ENCODE measurements at regions not wholly inside any gene's neighbourhood (a gene's known extent, or its start where the extent isn't known, plus 50 kb on each side); places are given as distances from the start of the nearest gene placed in this dataset.
"Not testable (repeated sequence)": the region's sequence is repeated elsewhere in the genome, so short reads cannot be mapped to it uniquely, and the experiment has no call there.

DNA sequence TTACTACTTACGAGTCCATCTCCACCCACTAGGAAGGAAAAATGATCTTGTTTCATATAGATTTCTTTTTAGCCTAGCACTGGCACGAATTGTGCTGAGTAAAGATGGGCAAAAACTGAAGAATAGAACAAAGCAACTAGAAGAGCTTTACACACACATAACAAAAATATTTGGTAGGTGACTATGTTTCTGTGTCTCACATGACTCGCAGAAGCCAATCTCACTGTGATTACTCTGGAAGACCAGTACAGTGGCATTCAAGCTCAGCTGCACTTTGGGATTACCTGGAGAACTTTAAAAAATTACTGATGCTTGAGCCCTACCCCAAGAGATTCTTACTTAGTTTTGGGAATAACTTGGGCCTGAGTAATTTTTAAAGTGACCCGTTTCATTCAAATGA is 378.7 kb downstream of the METTL4 start:
- intact Hi-C loops (cut with DNase I) = no loop called here
- no peak for DNase-seq (ENCODE audit: low spot score)

DNA sequence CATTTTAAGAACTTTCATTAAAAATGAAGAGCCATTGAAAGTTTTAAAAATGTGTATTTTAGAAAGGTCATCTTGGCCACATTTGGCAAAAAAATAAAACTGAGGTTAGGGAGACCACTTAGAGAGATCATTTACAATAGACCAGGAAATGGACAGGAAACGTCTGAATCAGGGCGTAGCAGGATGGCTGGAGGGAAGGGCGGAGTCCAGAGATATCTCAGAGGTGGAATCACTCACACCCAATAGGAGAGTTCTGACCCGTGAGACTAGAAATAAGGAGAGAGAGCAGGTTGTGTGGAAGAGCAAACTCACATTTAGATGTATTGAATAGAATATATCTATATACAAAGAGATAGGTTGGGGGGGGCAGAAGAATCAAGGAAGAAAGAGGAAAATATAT is 373.4 kb downstream of the METTL4 start:
- intact Hi-C loops (cut with DNase I) = no loop called here
- no peak for DNase-seq (ENCODE audit: low spot score)

DNA sequence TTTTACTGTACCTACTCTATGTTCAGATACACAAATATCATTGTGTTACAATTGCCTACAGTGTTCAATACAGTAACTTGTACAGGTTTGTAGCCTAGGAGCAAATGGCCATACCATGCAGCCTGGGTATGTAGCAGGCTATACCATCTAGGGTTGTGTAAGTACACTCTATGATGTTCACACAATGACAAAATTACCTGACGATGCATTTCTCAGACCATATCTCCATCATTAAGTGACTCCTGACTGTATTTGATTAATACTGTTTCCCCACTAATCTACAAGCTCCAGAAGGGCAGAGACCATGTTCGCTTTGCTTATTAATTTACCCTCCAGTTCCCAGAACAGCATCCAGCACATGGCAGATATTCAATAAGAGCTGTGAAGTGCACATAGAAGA is 372.2 kb downstream of the METTL4 start:
- no peak for DNase-seq (ENCODE audit: low spot score)

DNA sequence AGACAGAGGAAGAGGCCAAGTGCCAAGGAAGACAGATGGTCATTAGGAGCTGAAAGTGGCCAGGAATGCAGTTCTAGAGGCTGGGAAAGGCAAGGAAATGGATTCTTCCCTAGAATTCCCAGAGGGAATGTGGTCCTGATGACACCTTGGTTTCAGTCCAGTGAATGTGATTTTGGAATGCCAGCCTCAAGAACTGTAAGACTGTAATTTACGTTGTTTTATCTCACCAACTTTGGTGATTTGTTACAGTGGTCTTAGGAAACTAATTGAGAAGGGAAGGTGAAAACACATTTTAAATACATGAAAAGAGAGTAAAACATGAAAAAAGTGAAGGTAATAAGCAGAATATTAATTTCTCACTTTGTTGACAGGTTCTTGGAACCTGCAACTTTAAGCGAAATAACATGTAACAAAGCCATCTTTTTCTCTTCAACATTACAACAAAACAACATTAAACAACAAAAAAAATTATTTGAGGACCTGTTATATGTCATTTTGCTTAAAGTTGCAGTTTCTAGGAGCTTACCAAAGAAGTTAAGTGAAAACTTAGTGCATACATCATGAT is 370.2 kb downstream of the METTL4 start:
- DNase-seq (ENCODE audit: low spot score) = no peak
- intact Hi-C loops (cut with DNase I) = no loop called here

More for the DNA sequence above, 372.2 kb downstream of the METTL4 start:
- intact Hi-C loops (cut with DNase I) = no loop called here

DNA sequence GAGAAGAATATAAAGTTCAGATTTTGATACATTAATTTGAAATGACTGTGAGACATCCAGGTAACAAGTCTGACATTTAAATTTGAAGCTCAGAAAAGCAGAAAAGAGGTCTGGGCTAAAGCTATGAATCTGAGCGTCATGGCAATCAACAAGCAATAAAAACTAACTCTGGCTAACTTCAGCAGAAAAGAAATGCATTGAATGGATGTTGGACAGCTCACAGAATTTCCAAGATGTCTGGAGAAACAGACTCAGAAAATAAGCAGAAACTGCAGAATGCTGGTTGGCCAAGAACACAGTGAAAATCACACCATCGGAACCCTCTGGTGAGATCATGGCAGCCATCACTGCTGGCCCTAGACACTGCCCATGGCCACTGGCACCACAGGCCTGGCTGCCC is 366.6 kb downstream of the METTL4 start:
- no peak for DNase-seq (ENCODE audit: low spot score)
- intact Hi-C loops (cut with DNase I) = no loop called here

DNA sequence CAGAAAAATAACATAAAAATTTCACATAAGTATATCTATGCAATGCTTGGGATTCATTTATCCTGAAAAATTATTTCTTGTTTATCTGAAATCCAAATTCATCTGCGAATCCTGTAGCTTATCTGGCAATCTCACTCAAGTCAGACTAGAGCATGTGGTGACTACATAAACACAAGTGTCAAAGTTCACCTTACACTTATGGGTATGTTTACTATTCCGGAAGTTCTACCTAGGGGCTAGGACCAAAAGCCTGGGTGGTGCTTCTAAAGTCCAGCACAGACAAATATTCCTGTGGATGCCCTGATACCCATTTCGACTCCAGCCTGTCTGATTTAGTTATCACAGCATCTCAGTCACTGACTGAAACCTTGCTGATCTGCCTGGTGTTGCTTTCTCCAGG is 364.0 kb downstream of the METTL4 start:
- intact Hi-C loops (cut with DNase I) = no loop called here
- no peak for DNase-seq (ENCODE audit: low spot score)

DNA sequence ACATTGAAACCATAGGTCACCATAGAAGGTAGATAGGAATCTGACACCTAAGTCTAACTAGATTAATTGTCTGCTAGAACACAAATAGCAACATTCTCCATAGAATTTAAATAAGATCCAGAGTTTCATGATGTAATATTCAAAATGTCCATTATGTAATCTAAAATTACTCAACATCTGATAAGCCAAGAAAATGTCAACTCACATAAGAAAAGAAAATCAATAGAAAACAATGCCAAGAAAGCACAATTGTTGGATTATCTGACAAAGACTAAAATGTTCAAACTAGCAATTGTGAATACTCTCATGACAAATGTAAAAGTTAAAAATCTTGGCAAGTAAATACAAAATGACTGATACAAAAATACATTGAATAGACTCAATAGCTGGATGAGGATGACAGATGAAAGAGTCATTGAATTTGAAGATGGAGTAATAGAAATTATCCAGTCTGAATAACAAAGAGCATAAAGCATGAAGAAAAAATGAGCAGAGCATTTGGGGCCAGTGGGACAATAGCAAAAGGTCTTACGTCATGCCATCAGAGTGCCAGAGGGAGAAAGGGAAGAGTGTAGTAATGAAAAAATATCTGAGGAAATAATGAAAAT is 358.6 kb downstream of the METTL4 start:
- no peak for DNase-seq (ENCODE audit: low spot score)
- intact Hi-C loops (cut with DNase I) = loop anchor here in 1 of 2 donors (1.0 kb wide), 1 partner anchor 10 kb away; no protein-coding TSS in a partner anchor

DNA sequence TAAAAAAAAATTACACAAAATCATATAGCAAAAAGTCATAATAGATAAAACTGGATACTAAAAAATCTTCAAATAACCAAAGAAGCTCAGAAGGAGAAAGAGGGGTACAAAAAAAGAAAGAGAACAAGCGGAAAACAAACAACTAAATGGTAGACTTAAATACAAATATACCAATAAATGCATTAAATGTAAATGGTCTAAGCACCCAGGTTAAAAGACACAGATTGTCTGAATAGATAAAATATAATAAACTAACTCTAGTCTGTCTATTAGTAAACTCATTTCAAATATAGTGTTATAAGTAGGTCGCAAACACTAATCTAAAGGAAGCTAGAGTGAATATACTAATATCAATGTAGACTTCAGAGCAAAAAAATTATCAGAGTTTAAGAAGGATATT is 357.4 kb downstream of the METTL4 start:
- intact Hi-C loops (cut with DNase I) = loop anchor here in 1 of 2 donors (1.0 kb wide), 1 partner anchor 8 kb away; no protein-coding TSS in a partner anchor

DNA sequence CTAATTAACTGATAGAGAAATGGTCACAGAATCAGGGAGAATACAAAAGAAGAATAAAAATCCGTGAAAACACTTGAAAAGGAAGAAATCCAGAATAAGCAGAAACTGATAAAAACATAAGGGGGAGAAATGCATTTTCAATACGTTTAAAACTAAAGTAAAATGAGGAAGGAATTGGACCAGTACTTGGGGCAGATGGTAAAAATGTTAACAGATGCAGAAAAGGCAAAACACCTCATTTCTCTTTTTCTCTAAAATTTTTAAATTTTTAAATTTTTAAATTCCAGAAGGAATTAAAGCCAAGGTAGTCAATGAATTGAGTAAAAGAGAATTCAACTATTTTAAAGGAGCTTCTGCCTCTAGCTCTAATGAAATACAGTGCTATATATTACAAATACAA is 353.9 kb downstream of the METTL4 start:
- no peak for DNase-seq (ENCODE audit: low spot score)
- intact Hi-C loops (cut with DNase I) = no loop called here

More for the DNA sequence above, 357.4 kb downstream of the METTL4 start:
- no peak for DNase-seq (ENCODE audit: low spot score)

DNA sequence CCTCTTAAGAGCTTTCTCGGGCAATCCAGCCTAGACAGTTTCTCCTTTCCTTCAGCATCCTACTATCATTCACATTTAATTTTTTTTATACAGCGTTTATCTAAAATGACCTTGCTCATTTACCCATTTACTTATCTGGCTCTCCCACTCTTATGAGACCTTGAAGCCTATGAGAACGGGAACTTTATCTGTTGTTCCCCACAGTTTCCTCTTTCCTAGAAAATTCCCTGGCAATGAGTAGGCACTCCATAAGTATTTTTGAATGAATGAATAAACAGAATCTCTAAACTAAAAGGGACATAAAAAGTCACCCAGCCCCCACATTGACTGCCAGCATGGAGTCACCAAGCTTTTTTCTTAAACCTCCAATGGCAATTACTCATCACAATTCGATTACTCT is 353.2 kb downstream of the METTL4 start:
- no peak for DNase-seq (ENCODE audit: low spot score)
- intact Hi-C loops (cut with DNase I) = no loop called here

DNA sequence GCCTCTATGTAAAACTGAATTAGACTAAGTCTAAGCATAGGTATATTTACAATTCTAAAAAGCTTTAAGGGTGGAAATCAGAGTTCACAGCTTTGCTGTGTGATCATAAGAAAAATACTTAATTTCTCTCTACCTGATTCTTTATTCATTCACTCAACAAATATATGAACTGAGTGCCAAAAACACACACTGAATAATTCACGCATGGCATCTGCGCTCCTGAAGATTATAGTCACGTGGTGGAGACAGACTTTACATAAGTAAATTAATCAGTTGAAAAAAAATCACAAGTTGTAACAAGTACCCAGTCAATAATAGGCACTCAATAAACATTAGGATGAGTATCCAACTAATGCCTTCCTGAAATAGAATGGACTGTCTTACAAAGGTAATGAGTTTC is 351.6 kb downstream of the METTL4 start:
- intact Hi-C loops (cut with DNase I) = no loop called here
- no peak for DNase-seq (ENCODE audit: low spot score)

DNA sequence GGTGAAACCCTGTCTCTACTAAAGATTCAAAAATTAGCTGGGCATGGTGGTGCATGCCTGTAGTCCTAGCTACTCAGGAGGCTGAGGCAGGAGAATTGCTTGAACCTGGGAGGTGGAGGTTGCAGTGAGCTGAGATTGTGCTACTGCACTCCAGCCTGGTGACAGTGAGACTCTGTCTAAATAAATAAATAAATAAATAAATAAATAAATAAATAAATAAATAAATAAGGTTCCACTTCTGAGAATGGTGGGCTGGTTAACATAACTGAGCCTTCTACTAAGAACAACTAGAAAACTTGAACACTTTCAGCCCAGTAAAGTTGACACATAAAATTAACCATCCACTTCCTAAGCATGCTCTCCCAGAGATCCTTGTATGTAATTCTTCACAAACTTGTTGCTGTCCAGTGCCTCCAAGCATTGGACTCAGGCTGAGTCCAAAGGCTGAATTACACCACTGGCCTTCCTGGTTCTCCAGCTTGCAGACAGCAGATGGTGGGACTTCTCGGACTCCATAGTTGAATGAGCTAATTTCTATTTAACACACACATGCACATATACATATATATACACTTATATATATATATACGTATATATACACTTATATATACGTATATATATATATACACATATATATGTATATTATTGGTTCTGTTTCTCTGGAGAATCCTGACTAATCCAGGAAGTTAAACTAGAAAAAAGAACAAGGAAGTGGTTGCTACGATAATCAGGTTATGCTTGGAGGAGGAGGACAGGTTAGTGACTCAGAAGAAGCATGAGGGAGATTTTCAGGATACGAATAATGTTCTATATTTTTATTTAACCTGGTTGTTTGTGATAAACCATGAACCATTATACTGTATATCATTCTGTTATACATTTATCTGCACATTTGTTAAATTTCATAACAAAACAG is 348.8 kb downstream of the METTL4 start:
- intact Hi-C loops (cut with DNase I) = loop anchor here in 1 of 2 donors (1.0 kb wide), 1 partner anchor 9 kb away; no protein-coding TSS in a partner anchor
- no peak for DNase-seq (ENCODE audit: low spot score)

DNA sequence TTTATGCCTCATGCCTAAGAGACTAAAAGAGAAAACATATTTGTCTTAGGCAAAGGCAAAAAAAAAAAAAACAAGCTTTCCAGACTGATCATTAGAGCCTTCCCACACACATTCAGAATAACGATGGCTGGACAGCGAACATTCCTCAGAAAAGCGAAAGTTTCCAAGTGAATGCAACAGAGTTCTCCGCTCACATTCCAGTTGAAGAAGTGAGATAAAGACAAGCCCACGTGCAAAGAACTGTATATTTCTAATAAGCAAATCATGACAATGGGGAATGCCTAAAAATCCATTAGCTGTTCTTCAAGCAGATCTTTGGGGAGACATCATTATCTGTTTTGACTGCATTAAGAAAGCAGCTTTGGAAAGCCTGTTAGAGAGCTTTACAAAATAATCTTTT is 347.9 kb downstream of the METTL4 start:
- intact Hi-C loops (cut with DNase I) = no loop called here
- DNase-seq (ENCODE audit: low spot score) = no peak

DNA sequence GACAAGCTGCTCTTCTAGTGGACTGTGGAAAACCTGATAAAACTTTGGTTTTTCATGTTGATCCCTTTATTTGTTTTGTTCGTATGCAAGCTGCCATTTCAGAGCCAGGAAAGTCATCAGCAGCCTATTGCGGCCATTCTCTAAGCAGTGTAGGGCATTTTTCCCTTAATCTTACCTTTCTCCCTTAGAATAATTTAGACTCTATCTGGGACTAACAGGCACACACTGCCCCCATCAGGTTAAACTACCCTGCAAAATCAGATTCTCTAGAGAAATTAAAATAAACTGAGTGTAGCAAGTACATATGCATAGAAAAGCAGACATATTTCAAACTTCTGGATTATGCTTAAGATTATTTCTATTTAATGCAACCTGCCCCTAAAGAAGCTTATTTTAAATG is 347.5 kb downstream of the METTL4 start:
- intact Hi-C loops (cut with DNase I) = no loop called here
- DNase-seq (ENCODE audit: low spot score) = no peak

DNA sequence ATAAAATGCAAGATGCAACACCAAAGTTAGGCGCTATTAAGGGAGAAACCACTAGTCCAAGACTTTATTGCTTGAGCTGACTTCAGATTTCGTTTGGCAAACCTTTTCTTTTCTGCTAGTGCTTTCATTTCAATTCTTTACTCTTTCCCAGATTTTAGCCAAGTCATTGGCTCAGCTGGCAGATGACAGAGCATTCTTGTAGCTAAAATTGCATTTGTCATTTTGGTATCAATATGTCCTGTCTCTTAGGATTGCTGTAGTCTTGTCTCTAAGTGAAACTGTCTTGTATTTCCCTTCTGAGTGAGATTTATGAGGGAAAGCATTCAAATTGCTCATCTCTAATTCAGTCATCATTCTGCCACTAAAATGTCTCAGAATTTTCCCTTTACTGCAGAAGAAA is 335.1 kb downstream of the METTL4 start:
- intact Hi-C loops (cut with DNase I) = no loop called here
- DNase-seq (ENCODE audit: low spot score) = no peak

DNA sequence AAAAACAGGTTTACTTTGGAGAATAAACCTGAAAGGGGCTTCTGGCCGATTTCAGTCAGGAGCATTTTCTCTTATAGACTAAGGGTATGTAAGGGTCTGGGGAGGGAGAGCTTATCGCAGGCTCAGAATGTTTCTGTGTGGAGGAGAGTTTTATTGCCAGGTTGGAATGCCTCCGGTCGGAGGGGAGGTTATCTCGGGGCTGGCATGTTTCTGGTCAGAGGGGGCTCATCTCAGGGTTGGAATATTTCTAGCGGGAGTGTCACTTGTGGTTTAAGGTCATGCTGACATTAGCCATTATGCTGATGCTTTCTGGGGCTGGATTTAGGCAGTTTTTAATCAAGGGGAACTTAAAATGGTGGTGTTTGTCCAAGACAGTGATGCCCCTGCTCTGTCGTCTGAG is 333.6 kb downstream of the METTL4 start:
- intact Hi-C loops (cut with DNase I) = no loop called here
- no peak for DNase-seq (ENCODE audit: low spot score)

DNA sequence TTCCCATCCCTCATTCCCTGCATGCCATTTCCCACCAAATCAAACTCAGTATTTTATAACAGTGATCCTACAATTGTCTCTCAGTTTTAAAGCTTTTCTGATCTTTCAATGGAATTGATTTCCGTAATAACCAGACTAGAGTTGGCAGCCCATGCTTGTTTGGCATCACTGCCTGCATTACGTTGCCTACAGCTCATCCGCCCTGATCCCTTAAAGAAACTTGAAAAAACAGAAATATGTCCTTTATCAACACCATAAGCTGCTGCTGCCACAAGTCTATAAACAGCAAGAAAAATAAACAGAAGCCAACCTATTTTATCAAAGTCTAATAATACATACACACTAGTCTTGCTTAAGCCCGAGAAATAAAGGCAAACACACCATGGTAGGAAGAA is 331.0 kb downstream of the METTL4 start:
- intact Hi-C loops (cut with DNase I) = no loop called here
- no peak for DNase-seq (ENCODE audit: low spot score)

DNA sequence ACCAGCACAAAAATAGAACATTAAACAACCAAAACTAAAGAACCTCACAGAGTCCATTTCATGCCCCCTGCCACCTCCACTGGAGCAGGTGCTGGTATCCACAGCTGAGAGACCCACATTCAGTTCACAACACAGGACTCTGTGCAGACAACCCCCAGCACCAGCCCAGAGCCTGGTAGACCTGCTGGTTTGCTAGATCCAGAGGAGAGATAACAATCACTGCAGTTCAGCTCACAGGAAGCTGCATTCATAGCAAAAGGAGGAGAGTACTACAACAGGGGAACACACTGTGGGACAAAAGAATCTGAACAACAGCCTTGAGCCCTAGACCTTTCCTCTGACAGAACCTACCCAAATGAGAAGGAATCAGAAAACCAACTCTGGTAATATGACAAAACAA is 326.7 kb downstream of the METTL4 start:
- intact Hi-C loops (cut with DNase I) = no loop called here
- DNase-seq (ENCODE audit: low spot score) = no peak

DNA sequence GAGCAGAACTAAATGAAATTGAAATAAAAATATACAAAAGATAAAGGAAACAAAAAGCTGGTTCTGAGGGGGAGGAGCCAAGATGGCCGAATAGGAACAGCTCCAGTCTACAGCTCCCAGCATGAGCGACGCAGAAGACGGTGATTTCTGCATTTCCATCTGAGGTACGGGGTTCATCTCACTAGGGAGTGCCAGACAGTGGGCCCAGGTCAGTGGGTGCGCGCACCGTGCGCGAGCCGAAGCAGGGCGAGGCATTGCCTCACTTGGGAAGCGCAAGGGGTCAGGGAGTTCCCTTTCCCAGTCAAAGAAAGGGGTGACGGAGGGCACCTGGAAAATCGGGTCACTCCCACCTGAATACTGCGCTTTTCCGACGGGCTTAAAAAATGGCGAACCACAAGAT is 324.2 kb downstream of the METTL4 start:
- DNase-seq (ENCODE audit: low spot score); intact Hi-C loops (cut with DNase I): not testable (repeated sequence)

DNA sequence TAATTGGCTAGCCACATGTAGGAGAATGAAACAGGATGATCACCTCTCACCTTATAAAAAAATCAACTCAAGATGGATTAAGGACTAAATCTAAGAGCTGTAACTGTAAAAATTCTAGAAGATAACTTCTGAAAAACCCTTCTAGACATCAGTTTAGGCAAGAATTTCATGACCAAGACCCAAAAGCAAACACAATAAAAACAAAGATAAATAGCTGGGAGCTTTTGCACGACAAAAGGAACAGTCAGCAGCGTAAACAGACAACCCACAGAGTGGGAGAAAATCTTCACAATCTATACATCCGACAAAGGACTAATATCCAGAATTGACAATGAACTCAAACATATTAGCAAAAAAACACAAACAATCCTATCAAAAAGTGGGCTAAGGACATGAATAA is 316.3 kb downstream of the METTL4 start:
- intact Hi-C loops (cut with DNase I) = no loop called here
- DNase-seq (ENCODE audit: low spot score) = no peak

DNA sequence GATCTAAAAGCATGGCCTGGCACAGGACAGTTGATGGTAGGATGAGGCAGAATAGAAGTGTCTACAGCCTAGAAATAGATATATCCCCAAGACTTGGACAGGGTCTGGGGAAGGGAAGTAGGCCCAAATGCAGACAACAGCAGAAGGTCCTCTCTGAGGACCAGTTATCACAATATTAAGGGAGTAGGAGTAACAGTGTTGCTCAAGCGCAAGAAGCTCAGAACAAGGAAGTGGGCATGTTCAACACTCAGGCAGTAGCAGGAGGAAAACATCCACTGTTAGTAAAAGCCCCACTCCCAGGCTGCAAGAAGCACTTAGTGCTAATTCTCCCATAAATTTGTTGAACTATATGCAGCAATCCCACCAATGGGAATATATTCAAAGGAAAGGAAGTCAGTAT is 314.7 kb downstream of the METTL4 start:
- no peak for DNase-seq (ENCODE audit: low spot score)
- intact Hi-C loops (cut with DNase I) = no loop called here
